Body of pancreas (tissue), 4 donors: ENCODE measurements at regions not wholly inside any gene's neighbourhood (a gene's known extent, or its start where the extent isn't known, plus 50 kb on each side); places are given as distances from the start of the nearest gene placed in this dataset.
"Not testable (repeated sequence)": the region's sequence is repeated elsewhere in the genome, so short reads cannot be mapped to it uniquely, and the experiment has no call there.

Experiments
- CTCF ChIP-seq, 7 experiments: fragments of 450-650 bp in 4 of 7; fragments of 200-600 bp in 3 of 7; sonication (generic) in 3 of 7; IDR thresholded peaks; one replicate each; pipeline ENCODE4 v1.5.1; 2016 to 2019; ENCODE audit warnings: antibody characterized with exemption in 7 of 7
- POLR2A ChIP-seq, 3 donors: fragments of 450-650 bp; IDR thresholded peaks; one replicate each; pipeline ENCODE4 v1.6.1; 2016; ENCODE audit warnings: antibody characterized with exemption in 3 of 3, mild to moderate bottlenecking in 2 of 3

- not testable (repeated sequence) for TF ChIP-seq CTCF, POLR2A (IDR thresholded peaks at IDR 0.05)
Measured at GRCh38 chr10:38437359-38437758, 343.2 kb downstream of the ZNF37A start.
